Right cardiac atrium (tissue), 5 donors: ENCODE measurements at regions not wholly inside any gene's neighbourhood (a gene's known extent, or its start where the extent isn't known, plus 50 kb on each side); places are given as distances from the start of the nearest gene placed in this dataset.
A peak's percentile ranks its signal among the peaks of the same experiment; 100 is the strongest.
"Not testable (repeated sequence)": the region's sequence is repeated elsewhere in the genome, so short reads cannot be mapped to it uniquely, and the experiment has no call there.

Experiments
- ATAC-seq, 2 donors: fragments of 200-7000 bp; cut with Tn5 transposase; one replicate each; pipeline versions ENCODE4 v1.8.0 to v1.9.1; 2020; ENCODE audit warnings: moderate library complexity in 2 of 2, mild to moderate bottlenecking in 1 of 2
- DNase-seq, 3 donors: peaks; one replicate each; pipeline ENCODE4 v3.0.0-alpha.2; 2020
- H3K27ac ChIP-seq: one replicate; pipeline ENCODE4 v1.5.1; 2013; ENCODE audit warnings: mild to moderate bottlenecking, low read length, control low read depth, moderate library complexity
- H3K27me3 ChIP-seq: one replicate; pipeline ENCODE4 v1.6.1; 2013; ENCODE audit not compliant: control insufficient read depth, insufficient read depth
- H3K4me1 ChIP-seq: one replicate; pipeline ENCODE4 v1.6.1; 2013; ENCODE audit warnings: low read length; ENCODE audit not compliant: control insufficient read depth, insufficient read depth
- H3K4me3 ChIP-seq: one replicate; pipeline ENCODE4 v1.5.1; 2013; ENCODE audit warnings: low read length, control low read depth
- H3K9me3 ChIP-seq: one replicate; pipeline ENCODE4 v1.6.1; 2013; ENCODE audit warnings: low read length; ENCODE audit not compliant: control insufficient read depth
- WGBS: extraction: QIAGEN DNeasy Blood & Tissue Kit; methylation state at CpG from one replicate; pipeline ENCODE4 v1.1.7; 2013; 5-methylcytosine and 5-hydroxymethylcytosine counted together
- intact Hi-C, 4 donors: fragments of 100-400 bp; cut with DNase I; formaldehyde crosslinking; loops; one replicate each; pipeline versions ENCODE4 v1.11.0 to v1.14.0; 2022 to 2023
- donor health status: healthy with polysubstance abuse.
- donor health status: DM: no; HTN: yes; CAD: no.
- donor health status: DM: no; HTN: no; CAD: no.
- donor health status: DM: no; HTN: yes; CAD: no; lungs with severe emphysema.
- donor health status: DM: yes; HTN: yes; CAD: no.

- DNase-seq (no peak), ATAC-seq (no peak)
- intact Hi-C loops: no loop called here
- 96% methylated on average over 1 of the region's 1 CpG for WGBS
- Histone ChIP-seq H3K27ac (no peak overlapping the region), H3K4me1 (no peaks in the 10 kb centered on the region), H3K4me3 (no peak overlapping the region), H3K27me3 (no peaks in the 10 kb centered on the region), H3K9me3 (no peaks in the 10 kb centered on the region)
Observed at GRCh38 chr1:188590641-188591040, 1761.9 kb downstream of the PLA2G4A start.

- H3K4me1 ChIP-seq: no peaks in the 10 kb centered on the region
- 68% methylated on average over 5 of the region's 5 CpGs for WGBS
- ATAC-seq (no peak), DNase-seq (no peak)
- intact Hi-C loops: no loop called here
- H3K27me3 ChIP-seq: no peaks in the 10 kb centered on the region
- no peak overlapping the region for H3K4me3 ChIP-seq
- no peak overlapping the region for H3K27ac ChIP-seq
- H3K9me3 ChIP-seq: no peaks in the 10 kb centered on the region
Observed at GRCh38 chr1:188594542-188595235, 1765.9 kb downstream of the PLA2G4A start.

- Histone ChIP-seq H3K4me1 (no peaks in the 10 kb centered on the region), H3K9me3 (no peaks in the 10 kb centered on the region), H3K4me3 (no peak overlapping the region), H3K27ac (no peak overlapping the region), H3K27me3 (no peaks in the 10 kb centered on the region)
- no peak for ATAC-seq
- no peak for DNase-seq
- intact Hi-C loops: no loop called here
- WGBS: 76% methylated on average over 2 of the region's 2 CpGs
Observed at GRCh38 chr1:188599313-188599712, 1770.6 kb downstream of the PLA2G4A start.

GRCh38 chr1:188611432-188611831 lies 1782.7 kb downstream of the PLA2G4A start:
- 86% methylated on average over 4 of the region's 4 CpGs for WGBS
- no peak for ATAC-seq
- Histone ChIP-seq H3K27me3 (no peaks in the 10 kb centered on the region), H3K9me3 (peaks cover 3% of the 10 kb centered on the region), H3K4me3 (no peak overlapping the region), H3K4me1 (no peaks in the 10 kb centered on the region), H3K27ac (no peak overlapping the region)
- intact Hi-C loops: no loop called here
- DNase-seq: no peak

- DNase-seq: no peak
- WGBS: 63% methylated on average over 1 of the region's 1 CpG
- no peak overlapping the region for H3K27ac ChIP-seq
Observed at GRCh38 chr1:188615321-188615720, 1786.6 kb downstream of the PLA2G4A start.

GRCh38 chr1:188620236-188620635 lies 1791.5 kb downstream of the PLA2G4A start:
- no peak overlapping the region for H3K4me3 ChIP-seq
- H3K27me3 ChIP-seq: no peaks in the 10 kb centered on the region
- no peaks in the 10 kb centered on the region for H3K9me3 ChIP-seq
- intact Hi-C loops: no loop called here
- DNase-seq (no peak), ATAC-seq (no peak)
- no peaks in the 10 kb centered on the region for H3K4me1 ChIP-seq
- 84% methylated on average over 4 of the region's 4 CpGs for WGBS
- no peak overlapping the region for H3K27ac ChIP-seq

More at GRCh38 chr1:188615321-188615720, 1786.6 kb downstream of the PLA2G4A start:
- intact Hi-C loops: no loop called here
- no peak for ATAC-seq
- Histone ChIP-seq H3K4me1 (no peaks in the 10 kb centered on the region), H3K9me3 (peaks cover 3% of the 10 kb centered on the region), H3K27me3 (no peaks in the 10 kb centered on the region), H3K4me3 (no peak overlapping the region)

GRCh38 chr1:188641566-188642211 lies 1812.9 kb downstream of the PLA2G4A start:
- Histone ChIP-seq H3K27ac (no peak overlapping the region), H3K27me3 (no peaks in the 10 kb centered on the region), H3K9me3 (no peaks in the 10 kb centered on the region), H3K4me3 (no peak overlapping the region), H3K4me1 (no peaks in the 10 kb centered on the region)
- DNase-seq (no peak), ATAC-seq (no peak)
- 79% methylated on average over 2 of the region's 2 CpGs for WGBS
- intact Hi-C loops: no loop called here

GRCh38 chr1:188642704-188643103 lies 1814.0 kb downstream of the PLA2G4A start:
- no peak for DNase-seq
- Histone ChIP-seq H3K9me3 (no peaks in the 10 kb centered on the region), H3K27ac (no peak overlapping the region), H3K4me3 (no peak overlapping the region), H3K4me1 (no peaks in the 10 kb centered on the region), H3K27me3 (no peaks in the 10 kb centered on the region)
- intact Hi-C loops: no loop called here
- ATAC-seq: no peak
- WGBS: 94% methylated on average over 5 of the region's 5 CpGs

- intact Hi-C loops: no loop called here
Observed at GRCh38 chr1:188652678-188653077, 1823.9 kb downstream of the PLA2G4A start.

GRCh38 chr1:188655966-188656365 lies 1821.7 kb downstream of the BRINP3 start:
- ATAC-seq, H3K4me1 ChIP-seq, H3K27ac ChIP-seq, H3K9me3 ChIP-seq, H3K4me3 ChIP-seq, intact Hi-C loops, H3K27me3 ChIP-seq: not testable (repeated sequence)
- 93% methylated on average over 16 of the region's 16 CpGs for WGBS
- DNase-seq: peak in 1 of 3 donors; percentile 33

More at GRCh38 chr1:188652678-188653077, 1823.9 kb downstream of the PLA2G4A start:
- no peaks in the 10 kb centered on the region for H3K4me1 ChIP-seq
- 49% methylated on average over 1 of the region's 1 CpG for WGBS
- DNase-seq: no peak
- H3K27me3 ChIP-seq: no peaks in the 10 kb centered on the region
- H3K27ac ChIP-seq: no peak overlapping the region
- H3K9me3 ChIP-seq: no peaks in the 10 kb centered on the region
- no peak overlapping the region for H3K4me3 ChIP-seq
- no peak for ATAC-seq

- no peak for DNase-seq
- no peak overlapping the region for H3K4me3 ChIP-seq
- no peak overlapping the region for H3K27ac ChIP-seq
- H3K4me1 ChIP-seq: no peaks in the 10 kb centered on the region
- no peak for ATAC-seq
- no peaks in the 10 kb centered on the region for H3K27me3 ChIP-seq
- no peaks in the 10 kb centered on the region for H3K9me3 ChIP-seq
- intact Hi-C loops: no loop called here
Observed at GRCh38 chr1:188660572-188660971, 1817.1 kb downstream of the BRINP3 start.
